ENCODE measurements at regions not wholly inside any gene's neighbourhood (a gene's known extent, or its start where the extent isn't known, plus 50 kb on each side); places are given as distances from the start of the nearest gene placed in this dataset.
"Not testable (repeated sequence)": the region's sequence is repeated elsewhere in the genome, so short reads cannot be mapped to it uniquely, and the experiment has no call there.

DNA sequence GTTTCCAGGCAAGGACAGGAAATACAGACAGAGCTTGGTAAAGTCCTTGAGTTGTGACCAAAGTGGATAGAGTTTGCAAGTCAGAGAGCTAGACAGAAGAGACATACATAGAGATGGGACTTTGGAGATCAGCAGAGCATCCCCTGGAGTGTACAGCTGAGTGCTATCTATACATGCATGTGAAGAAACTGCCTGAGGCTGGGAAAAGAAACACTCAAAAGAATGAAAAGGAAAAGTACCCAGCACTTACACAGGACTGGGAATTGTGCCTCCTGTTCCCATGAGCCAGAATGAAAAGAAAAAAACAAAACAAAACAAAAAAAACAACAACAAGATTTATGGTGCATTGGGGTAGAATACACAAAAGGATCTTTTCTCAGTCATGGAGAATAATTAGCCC is 606.4 kb downstream of the ZNF608 start:
- no peak for DNase-seq

- no peak for DNase-seq
Observed at GRCh38 chr5:124139477-124139876, 607.0 kb downstream of the ZNF608 start.

- no peak for DNase-seq
Observed at GRCh38 chr5:124136609-124137008, 609.8 kb downstream of the ZNF608 start.

DNA sequence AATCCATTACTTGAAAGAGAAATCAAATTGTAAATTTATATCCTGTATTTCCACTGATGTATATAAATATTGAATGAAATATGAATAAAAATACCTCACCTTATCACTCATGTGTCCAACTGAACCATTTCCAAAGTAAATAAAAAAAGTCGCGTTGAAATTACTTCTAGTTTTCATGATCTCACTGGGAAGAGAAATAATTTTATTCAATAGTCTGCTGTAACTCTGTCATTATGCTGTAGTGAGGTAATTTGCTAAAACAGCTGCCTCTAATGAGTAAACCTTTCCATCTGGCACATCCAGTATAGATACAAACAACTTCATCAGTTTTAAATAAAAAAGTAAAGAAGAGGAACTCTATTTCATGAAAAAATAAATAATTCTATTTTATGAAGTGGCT is 611.5 kb downstream of the ZNF608 start:
- no peak for DNase-seq

DNA sequence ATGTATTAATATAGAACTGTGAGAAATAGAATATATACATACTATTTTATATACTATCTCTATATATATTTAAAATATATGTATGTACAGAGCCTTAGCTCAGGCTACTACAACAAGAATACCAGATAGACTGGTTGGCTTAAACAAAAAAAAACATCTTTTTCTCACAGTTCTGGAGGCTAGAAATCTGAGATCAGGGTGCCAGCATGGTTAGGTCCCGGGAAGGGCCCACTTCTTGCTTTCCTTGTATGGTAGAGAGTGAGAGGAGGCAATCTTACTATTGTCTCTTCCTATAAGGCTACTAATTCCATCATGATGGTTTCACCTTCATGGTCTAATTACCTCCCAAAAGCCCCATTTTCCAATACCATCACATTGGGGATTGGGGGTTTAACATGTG is 613.0 kb downstream of the ZNF608 start:
- DNase-seq = no peak

GRCh38 chr5:124132843-124133242 is 613.6 kb downstream of the ZNF608 start:
- peak; percentile 1 for DNase-seq

DNA sequence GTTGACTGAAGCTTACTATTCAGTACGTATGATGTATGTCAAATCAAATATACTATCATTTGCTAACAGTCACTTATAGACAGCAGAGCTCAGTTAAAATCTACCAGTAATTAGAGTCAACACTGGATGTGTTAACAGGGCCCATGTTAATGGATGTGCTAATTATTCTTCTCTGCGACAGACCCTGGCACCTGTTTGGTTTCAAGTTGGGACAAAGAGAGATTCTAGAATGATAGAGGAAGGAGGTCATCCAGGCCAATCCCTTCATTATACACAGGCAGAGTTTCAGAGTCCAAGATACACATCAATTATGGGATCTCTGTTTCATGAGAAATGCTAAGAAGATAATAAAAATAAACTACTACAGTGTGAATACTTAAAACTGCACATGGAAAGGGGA is 615.0 kb downstream of the ZNF608 start:
- no peak for DNase-seq

GRCh38 chr5:124130816-124131215 is 615.6 kb downstream of the ZNF608 start:
- no peak for DNase-seq

GRCh38 chr5:124128867-124129266 is 616.9 kb downstream of the CSNK1G3 start:
- DNase-seq = no peak

GRCh38 chr5:124126504-124127217 is 614.7 kb downstream of the CSNK1G3 start:
- no peak for DNase-seq

DNA sequence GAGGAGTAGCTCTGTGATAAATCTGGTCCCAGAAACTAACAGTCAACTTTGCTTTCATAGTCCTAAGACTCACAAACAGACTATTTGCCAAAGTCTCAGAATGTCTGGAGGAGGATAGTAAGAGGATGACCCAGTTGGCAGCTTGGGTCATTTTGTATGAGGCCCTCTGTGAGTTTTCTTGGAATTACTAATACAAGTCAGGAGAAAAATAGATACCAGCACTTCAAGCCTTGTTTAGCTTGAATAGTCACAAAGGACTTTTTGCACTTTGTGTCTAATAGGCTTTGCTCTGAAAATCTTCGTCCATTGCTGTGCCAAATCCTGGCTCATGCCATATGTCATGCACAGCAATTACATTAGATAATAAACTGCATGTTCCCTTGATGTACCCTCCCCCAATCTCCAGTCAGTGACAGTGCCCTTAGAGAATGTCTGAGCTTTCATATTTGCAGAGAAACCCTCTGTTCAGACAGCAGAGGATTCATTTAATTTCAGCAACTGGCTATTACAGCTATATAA is 612.8 kb downstream of the CSNK1G3 start:
- peak; percentile 27 for DNase-seq

GRCh38 chr5:124121198-124121597 is 609.2 kb downstream of the CSNK1G3 start:
- DNase-seq = no peak

- DNase-seq = no peak
Observed at GRCh38 chr5:124114911-124115310, 602.9 kb downstream of the CSNK1G3 start.

GRCh38 chr5:124111886-124112285 is 599.9 kb downstream of the CSNK1G3 start:
- DNase-seq = no peak

DNA sequence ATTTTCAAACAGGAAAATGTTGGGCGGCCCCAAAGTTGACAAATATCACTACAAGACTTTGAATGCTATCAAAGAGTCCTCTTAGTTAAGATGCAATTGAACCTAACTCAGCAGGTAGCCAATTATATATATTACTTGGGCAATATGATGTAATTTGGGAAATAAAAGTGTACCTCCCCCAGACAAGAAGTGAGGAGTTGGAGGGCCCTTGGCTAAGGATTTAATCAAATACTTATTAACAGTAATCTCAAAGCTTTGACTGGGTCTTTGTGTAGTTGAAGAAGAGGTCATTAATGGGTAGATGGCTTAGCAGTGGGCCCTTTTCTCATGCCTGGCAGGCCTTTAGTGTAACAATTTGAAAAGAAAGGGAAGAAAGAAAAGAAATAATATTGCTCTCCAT is 599.0 kb downstream of the CSNK1G3 start:
- DNase-seq = no peak

GRCh38 chr5:124105326-124105725 is 593.3 kb downstream of the CSNK1G3 start:
- DNase-seq = no peak

DNA sequence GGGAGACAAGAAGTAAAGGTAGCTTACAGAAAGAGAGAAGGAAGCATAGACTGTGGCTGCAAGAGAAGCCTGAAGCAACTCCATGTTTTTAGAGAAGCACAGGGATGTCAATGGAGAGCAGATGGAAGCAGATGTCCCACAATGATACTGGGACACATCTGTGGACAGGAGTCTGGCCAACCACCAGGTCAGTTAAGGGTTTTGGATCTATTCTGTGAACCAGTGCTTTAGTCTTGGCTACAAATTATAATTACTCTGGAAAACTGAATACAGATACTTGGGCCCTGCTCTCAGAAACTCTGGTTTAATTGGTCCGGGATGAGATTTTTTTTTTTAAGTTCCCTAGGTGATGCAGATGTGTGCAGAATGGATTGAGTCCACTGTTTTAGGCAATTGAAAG is 592.8 kb downstream of the CSNK1G3 start:
- DNase-seq = no peak

- DNase-seq = no peak
Observed at GRCh38 chr5:124104344-124104743, 592.4 kb downstream of the CSNK1G3 start.

GRCh38 chr5:124103671-124104070 is 591.7 kb downstream of the CSNK1G3 start:
- no peak for DNase-seq

- DNase-seq = not testable (repeated sequence)
Observed at GRCh38 chr5:124103056-124103455, 591.1 kb downstream of the CSNK1G3 start.

DNA sequence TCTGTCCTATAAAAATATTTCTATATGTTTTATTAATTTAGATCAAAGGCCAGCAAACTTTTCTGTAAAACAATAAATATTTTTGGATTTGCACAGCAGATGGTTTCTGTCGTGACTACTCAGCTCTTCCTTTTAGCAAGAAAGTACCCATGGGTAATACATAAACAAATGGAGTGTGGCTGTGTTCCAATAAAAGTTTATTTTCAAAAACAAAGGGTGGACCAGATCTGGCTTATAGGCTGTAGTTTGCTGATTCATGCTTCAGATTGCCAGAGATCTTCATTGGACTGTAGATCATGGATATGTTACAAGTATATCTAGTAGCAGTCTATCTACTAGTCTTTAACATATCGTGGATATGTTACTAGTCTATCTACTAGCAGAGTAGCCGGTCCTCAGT is 590.5 kb downstream of the CSNK1G3 start:
- DNase-seq = no peak

- no peak for DNase-seq
Observed at GRCh38 chr5:124093658-124094057, 581.7 kb downstream of the CSNK1G3 start.

- no peak for DNase-seq
Observed at GRCh38 chr5:124090115-124090514, 578.1 kb downstream of the CSNK1G3 start.

DNA sequence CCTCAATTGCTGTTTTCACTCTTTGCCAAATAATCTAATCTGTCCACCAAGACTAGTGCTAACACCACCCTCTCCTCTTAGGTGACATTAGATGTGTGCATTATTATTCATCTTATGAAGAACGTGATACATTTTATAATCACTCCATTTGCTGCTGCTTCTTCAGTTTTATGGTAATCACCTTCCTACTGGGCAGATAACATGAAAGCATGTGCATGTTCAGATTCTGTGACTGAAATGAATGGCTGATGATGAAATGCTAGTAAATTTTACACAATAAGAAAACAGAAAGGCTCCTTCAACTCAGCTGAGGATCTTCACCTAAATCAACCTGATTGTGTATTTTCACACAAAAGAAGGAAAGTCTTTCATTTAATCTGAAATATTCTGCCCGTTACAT is 577.6 kb downstream of the CSNK1G3 start:
- no peak for DNase-seq
